ENCODE measurements at regions not wholly inside any gene's neighbourhood (a gene's known extent, or its start where the extent isn't known, plus 50 kb on each side); places are given as distances from the start of the nearest gene placed in this dataset.

DNA sequence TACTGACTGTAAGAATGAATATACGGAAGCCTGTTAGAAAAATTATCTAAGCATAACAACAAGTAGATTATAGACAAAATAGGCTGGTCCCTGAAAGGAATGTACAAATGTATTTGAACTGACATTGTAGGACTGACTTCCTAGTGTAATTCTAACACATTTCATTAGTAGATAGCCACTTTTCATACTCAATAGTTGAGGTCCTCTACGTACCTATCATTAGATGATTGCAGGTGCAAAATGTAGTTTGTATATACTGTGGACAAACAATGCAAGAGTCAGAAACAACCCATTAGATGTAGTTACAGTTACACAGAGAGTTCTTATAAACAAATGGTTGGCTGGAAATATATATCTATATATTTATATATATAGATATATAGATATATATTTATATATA, 402.3 kb upstream of the SLITRK6 start:
- no peaks in the 10 kb centered on the region for H3K27me3 ChIP-seq (ENCODE audit: control insufficient read depth, insufficient read depth, low read length)
- CTCF ChIA-PET, result no interaction called here
- POLR2A ChIA-PET, result no interaction called here
- H3K4me3 ChIP-seq (ENCODE audit: low read depth, low read length), result no peak overlapping the region
- H3K36me3 ChIP-seq (ENCODE audit: control insufficient read depth, insufficient read depth, low read length), result no peaks in the 10 kb centered on the region
- TF ChIP-seq, protein P1, sequence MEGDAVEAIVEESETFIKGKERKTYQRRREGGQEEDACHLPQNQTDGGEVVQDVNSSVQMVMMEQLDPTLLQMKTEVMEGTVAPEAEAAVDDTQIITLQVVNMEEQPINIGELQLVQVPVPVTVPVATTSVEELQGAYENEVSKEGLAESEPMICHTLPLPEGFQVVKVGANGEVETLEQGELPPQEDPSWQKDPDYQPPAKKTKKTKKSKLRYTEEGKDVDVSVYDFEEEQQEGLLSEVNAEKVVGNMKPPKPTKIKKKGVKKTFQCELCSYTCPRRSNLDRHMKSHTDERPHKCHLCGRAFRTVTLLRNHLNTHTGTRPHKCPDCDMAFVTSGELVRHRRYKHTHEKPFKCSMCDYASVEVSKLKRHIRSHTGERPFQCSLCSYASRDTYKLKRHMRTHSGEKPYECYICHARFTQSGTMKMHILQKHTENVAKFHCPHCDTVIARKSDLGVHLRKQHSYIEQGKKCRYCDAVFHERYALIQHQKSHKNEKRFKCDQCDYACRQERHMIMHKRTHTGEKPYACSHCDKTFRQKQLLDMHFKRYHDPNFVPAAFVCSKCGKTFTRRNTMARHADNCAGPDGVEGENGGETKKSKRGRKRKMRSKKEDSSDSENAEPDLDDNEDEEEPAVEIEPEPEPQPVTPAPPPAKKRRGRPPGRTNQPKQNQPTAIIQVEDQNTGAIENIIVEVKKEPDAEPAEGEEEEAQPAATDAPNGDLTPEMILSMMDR (IDR thresholded peaks at IDR 0.05; ENCODE audit: insufficient read depth, low read depth, low read length), result no peak
- no peak for DNase-seq (ENCODE audit: low read depth)

DNA sequence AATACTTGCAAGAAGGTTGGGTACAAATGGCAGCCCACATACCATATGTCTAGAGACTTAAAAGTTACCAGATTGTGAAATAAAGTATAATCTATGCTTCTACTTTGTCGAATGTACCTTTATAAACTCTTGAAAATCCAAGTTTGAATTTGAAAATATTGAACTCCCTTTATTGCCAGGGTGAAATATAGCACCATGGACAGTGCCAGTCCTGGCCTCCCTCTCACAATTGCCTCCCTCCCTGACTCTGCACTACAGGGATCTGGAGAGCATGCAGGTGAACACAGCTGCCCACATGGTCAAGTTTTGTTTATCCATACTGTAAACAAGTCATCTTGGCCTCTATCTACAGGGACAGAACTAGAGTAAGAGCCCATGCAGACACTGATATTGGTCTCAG, 394.1 kb upstream of the SLITRK6 start:
- Histone ChIP-seq H3K27me3 (ENCODE audit: control insufficient read depth, insufficient read depth, low read length) (no peaks in the 10 kb centered on the region), H3K4me3 (ENCODE audit: low read depth, low read length) (no peak overlapping the region), H3K36me3 (ENCODE audit: control insufficient read depth, insufficient read depth, low read length) (no peaks in the 10 kb centered on the region)
- POLR2A ChIA-PET, result no interaction called here
- CTCF ChIA-PET, result no interaction called here
- no peak for DNase-seq (ENCODE audit: low read depth)
- TF ChIP-seq, protein P1 (IDR thresholded peaks at IDR 0.05; ENCODE audit: insufficient read depth, low read depth, low read length), result no peak

DNA sequence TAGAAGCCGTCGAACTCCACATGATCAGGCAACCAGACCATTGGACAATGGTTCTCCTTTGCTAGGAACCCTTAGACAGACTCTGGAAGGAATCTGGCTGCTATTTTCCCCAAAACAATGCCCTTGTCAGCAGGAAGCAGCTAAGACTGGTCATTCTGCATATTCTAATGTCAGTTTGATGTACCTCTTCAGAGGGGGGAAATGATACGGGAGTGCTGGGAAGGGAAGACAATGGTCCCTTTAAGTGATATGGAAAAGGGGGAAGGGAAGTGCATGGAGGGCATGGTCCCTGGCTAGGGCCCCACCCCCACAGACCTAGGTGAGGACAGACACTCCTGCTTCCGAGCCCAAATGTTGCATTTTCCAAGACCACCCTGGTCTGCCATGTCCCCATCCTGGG, 389.0 kb upstream of the SLITRK6 start:
- TF ChIP-seq, protein P1 (IDR thresholded peaks at IDR 0.05; ENCODE audit: insufficient read depth, low read depth, low read length), result no peak
- Histone ChIP-seq H3K4me3 (ENCODE audit: low read depth, low read length) (no peak overlapping the region), H3K27me3 (ENCODE audit: control insufficient read depth, insufficient read depth, low read length) (no peaks in the 10 kb centered on the region), H3K36me3 (ENCODE audit: control insufficient read depth, insufficient read depth, low read length) (no peaks in the 10 kb centered on the region)
- POLR2A ChIA-PET, result no interaction called here
- DNase-seq (ENCODE audit: low read depth), result no peak
- CTCF ChIA-PET, result no interaction called here

DNA sequence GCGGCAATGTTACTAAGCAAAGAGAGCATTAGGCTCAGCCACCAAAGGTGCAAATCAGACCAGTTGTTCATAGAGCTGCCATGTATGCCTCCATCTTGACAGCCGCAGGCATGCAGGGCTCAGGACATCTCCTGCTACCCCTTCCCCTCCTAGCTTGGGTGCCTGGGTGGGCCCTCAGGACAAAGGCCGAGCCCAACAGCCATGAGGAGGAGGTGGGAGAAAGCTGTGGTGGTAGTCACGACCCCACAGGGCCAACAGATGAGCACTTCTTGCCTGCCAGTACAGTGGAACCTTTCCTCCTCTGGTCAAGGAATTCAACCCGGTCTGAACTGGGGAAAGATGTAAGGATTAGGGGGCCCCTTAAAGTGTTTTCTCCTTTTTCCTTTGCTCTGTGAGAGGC, 386.4 kb upstream of the SLITRK6 start:
- POLR2A ChIA-PET, result no interaction called here
- H3K36me3 ChIP-seq (ENCODE audit: control insufficient read depth, insufficient read depth, low read length), result no peaks in the 10 kb centered on the region
- TF ChIP-seq, protein P1 (IDR thresholded peaks at IDR 0.05; ENCODE audit: insufficient read depth, low read depth, low read length), result no peak
- CTCF ChIA-PET, result no interaction called here
- no peaks in the 10 kb centered on the region for H3K27me3 ChIP-seq (ENCODE audit: control insufficient read depth, insufficient read depth, low read length)
- no peak for DNase-seq (ENCODE audit: low read depth)
- no peak overlapping the region for H3K4me3 ChIP-seq (ENCODE audit: low read depth, low read length)

GRCh38 chr13:86185107-86185506, 385.9 kb upstream of the SLITRK6 start:
- POLR2A ChIA-PET, result no interaction called here
- no peak overlapping the region for H3K4me3 ChIP-seq (ENCODE audit: low read depth, low read length)
- H3K36me3 ChIP-seq (ENCODE audit: control insufficient read depth, insufficient read depth, low read length), result no peaks in the 10 kb centered on the region
- no peaks in the 10 kb centered on the region for H3K27me3 ChIP-seq (ENCODE audit: control insufficient read depth, insufficient read depth, low read length)
- DNase-seq (ENCODE audit: low read depth), result no peak
- CTCF ChIA-PET, result no interaction called here
- TF ChIP-seq, protein P1 (IDR thresholded peaks at IDR 0.05; ENCODE audit: insufficient read depth, low read depth, low read length), result no peak

Data from BJ (cell line).